Stomach smooth muscle (tissue), 2 donors: ENCODE measurements at regions not wholly inside any gene's neighbourhood (a gene's known extent, or its start where the extent isn't known, plus 50 kb on each side); places are given as distances from the start of the nearest gene placed in this dataset.

Experiments
- H3K27ac ChIP-seq: one replicate; pipeline ENCODE4 v1.7.0; 2013; ENCODE audit warnings: mild to moderate bottlenecking, low read length, inconsistent platforms
- H3K27me3 ChIP-seq, 2 donors: one replicate each; pipeline ENCODE4 v1.7.0; 2013; ENCODE audit warnings: low read length in 2 of 2; ENCODE audit not compliant: insufficient read depth in 2 of 2, control insufficient read depth in 1 of 2
- H3K36me3 ChIP-seq, 2 donors: one replicate each; pipeline ENCODE4 v1.7.0; 2013; ENCODE audit warnings: low read length in 2 of 2; ENCODE audit not compliant: control insufficient read depth in 2 of 2, insufficient read depth in 2 of 2
- H3K4me1 ChIP-seq: one replicate; pipeline ENCODE4 v1.7.0; 2013; ENCODE audit warnings: low read length; ENCODE audit not compliant: control insufficient read depth, insufficient read depth
- H3K4me3 ChIP-seq, 2 donors: one replicate each; pipeline ENCODE4 v1.7.0; 2013; ENCODE audit warnings: low read length in 2 of 2
- H3K9ac ChIP-seq, 2 donors: one replicate each; pipeline ENCODE4 v1.7.0; 2013; ENCODE audit warnings: low read length in 2 of 2, mild to moderate bottlenecking in 1 of 2
- H3K9me3 ChIP-seq, 2 donors: one replicate each; pipeline ENCODE4 v1.7.0; 2013; ENCODE audit warnings: low read length in 2 of 2; ENCODE audit not compliant: control insufficient read depth in 2 of 2
- donor health status: healthy.
- donor health status: Pancreatic carcinoma.

DNA sequence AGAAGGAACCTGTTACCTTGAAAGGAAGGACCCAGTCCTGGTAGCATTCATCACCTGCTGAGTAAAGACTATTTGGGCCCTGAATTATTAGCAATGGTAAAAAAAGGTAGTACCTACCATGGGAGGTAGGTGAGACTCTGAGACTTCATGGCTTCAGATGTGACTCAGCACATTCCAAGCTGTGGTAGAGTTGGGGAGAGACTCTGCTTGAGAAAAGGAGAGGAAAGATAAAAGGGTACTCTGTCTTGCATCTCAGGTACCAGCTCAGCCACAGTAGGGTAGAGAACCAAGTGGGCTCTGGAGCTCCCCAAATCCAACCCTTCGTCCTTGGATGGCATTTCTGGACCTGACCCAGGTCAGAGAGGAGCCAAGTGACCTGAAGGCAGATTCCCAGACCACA is 430.4 kb downstream of the TBL1XR1 start:
- Histone ChIP-seq H3K36me3 (no peaks in the 10 kb centered on the region), H3K4me3 (no peak overlapping the region), H3K9me3 (no peaks in the 10 kb centered on the region), H3K4me1 (no peaks in the 10 kb centered on the region), H3K27me3 (no peaks in the 10 kb centered on the region), H3K9ac (no peak overlapping the region), H3K27ac (no peak overlapping the region)

DNA sequence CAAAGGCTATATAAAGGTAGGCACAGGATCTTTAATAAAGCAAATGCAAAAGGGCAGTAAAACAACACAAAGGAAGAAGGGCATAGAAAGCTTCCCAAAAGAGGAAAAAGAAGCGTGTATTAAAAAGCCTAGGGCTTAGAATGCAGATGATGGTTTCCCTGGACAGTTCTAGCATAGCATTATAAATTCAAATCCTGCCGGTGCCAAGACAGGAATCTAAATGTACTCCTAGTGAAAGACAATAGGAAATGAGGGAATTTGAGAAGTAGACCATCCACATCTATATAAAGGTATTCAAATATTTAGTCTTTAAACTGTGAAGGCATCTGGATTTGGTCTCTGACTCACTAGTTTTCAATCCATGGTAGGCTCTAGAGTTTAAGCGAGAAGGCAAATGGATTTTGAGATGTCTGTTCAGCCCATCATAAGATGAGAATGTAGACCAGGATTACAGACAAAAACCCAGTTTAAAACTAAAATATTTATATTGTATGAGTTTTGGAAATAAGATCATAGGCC is 431.8 kb downstream of the TBL1XR1 start:
- Histone ChIP-seq H3K4me3 (no peak overlapping the region), H3K27ac (no peak overlapping the region), H3K9me3 (no peaks in the 10 kb centered on the region), H3K4me1 (no peaks in the 10 kb centered on the region), H3K27me3 (no peaks in the 10 kb centered on the region), H3K9ac (no peak overlapping the region), H3K36me3 (no peaks in the 10 kb centered on the region)

- no peak overlapping the region for H3K27ac ChIP-seq
- H3K27me3 ChIP-seq = no peaks in the 10 kb centered on the region
- H3K36me3 ChIP-seq = no peaks in the 10 kb centered on the region
- H3K4me3 ChIP-seq = no peak overlapping the region
- H3K9ac ChIP-seq = no peak overlapping the region
- no peaks in the 10 kb centered on the region for H3K4me1 ChIP-seq
- H3K9me3 ChIP-seq = no peaks in the 10 kb centered on the region
Measured at GRCh38 chr3:176759815-176760506, 437.3 kb downstream of the TBL1XR1 start.

DNA sequence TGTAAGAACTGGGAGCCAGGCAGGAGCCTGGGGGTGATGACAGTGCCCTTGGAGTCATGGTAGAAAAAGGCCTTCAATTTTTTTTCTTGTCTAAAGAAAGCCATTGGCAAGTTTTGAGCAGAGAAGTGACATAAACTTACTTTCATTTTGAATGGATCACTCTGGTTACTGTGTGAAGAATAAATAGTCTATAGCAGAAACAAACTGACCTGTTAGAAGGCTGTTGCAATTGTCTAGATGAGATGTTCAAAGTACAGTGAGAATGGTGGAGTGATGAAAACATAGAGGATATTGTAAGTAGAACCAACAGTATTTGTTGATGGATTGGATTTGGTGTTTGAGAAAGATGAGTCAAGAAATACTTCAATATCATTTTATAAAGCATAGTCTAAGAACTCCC is 439.9 kb downstream of the TBL1XR1 start:
- no peak overlapping the region for H3K4me3 ChIP-seq
- no peaks in the 10 kb centered on the region for H3K36me3 ChIP-seq
- no peak overlapping the region for H3K9ac ChIP-seq
- H3K27ac ChIP-seq = no peak overlapping the region
- no peaks in the 10 kb centered on the region for H3K9me3 ChIP-seq
- no peaks in the 10 kb centered on the region for H3K4me1 ChIP-seq
- no peaks in the 10 kb centered on the region for H3K27me3 ChIP-seq

- H3K4me3 ChIP-seq = no peak overlapping the region
- no peaks in the 10 kb centered on the region for H3K36me3 ChIP-seq
- no peaks in the 10 kb centered on the region for H3K4me1 ChIP-seq
- H3K27ac ChIP-seq = no peak overlapping the region
- no peaks in the 10 kb centered on the region for H3K9me3 ChIP-seq
- no peaks in the 10 kb centered on the region for H3K27me3 ChIP-seq
- no peak overlapping the region for H3K9ac ChIP-seq
Measured at GRCh38 chr3:176755977-176756376, 441.3 kb downstream of the TBL1XR1 start.

GRCh38 chr3:176755552-176755951 is 441.7 kb downstream of the TBL1XR1 start:
- no peaks in the 10 kb centered on the region for H3K9me3 ChIP-seq
- no peak overlapping the region for H3K27ac ChIP-seq
- H3K27me3 ChIP-seq = no peaks in the 10 kb centered on the region
- H3K9ac ChIP-seq = no peak overlapping the region
- no peak overlapping the region for H3K4me3 ChIP-seq
- H3K4me1 ChIP-seq = no peaks in the 10 kb centered on the region
- no peaks in the 10 kb centered on the region for H3K36me3 ChIP-seq

DNA sequence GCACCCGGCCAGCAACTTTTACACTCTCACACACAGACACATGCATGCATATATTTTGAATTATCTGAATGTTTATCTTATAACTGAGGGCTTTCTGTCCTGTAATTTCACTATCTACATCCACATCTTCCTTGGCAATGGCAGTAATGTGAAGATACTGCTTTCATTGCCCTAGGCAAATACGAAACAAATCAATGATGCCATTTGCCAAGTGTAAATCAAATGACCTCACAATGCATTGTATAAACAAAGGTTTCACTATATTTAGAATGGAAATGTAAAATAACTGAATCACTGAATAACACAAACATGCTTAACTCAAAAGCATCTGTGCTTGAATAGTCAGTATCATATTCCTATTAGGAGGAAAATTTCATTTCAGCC is 455.6 kb downstream of the TBL1XR1 start:
- H3K9me3 ChIP-seq = no peaks in the 10 kb centered on the region
- H3K9ac ChIP-seq = no peak overlapping the region
- no peaks in the 10 kb centered on the region for H3K36me3 ChIP-seq
- no peak overlapping the region for H3K4me3 ChIP-seq
- H3K4me1 ChIP-seq = no peaks in the 10 kb centered on the region
- no peak overlapping the region for H3K27ac ChIP-seq
- no peaks in the 10 kb centered on the region for H3K27me3 ChIP-seq

DNA sequence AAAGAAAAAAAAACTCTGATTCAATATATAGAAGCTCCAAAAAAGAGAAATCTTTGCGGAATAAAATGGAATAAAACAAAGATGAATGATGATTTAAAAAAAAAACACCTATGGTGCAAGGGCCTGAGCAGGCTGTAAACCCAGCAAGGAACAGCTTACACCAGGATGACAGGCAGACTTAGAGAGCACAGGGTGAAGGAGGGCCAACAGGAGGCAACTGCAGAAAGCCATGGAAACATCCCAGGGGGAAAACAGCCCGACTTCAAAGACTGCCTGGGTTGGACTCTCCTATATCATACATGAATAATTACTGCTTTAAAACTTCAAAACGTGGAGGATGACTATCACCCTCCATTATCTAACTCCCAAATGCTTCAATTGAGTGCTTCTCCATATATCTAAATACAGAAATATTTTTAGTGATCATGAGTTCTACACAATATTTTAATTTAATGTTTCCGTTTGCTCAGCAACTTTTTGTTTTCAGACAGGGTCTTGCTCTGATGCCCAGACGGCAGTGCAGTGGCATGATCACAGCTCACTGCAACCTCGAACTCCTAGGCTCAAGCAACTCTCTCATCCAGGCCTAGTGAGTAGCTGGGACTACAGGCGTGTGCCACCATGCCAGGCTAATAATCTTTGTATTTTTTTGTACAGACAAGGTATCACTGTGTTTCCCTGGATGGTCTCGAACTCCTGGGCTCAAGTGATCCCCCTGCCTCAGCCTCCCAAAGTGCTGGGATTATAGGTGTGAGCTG is 456.2 kb downstream of the TBL1XR1 start:
- H3K27me3 ChIP-seq = no peaks in the 10 kb centered on the region
- no peak overlapping the region for H3K4me3 ChIP-seq
- no peak overlapping the region for H3K9ac ChIP-seq
- no peaks in the 10 kb centered on the region for H3K9me3 ChIP-seq
- no peaks in the 10 kb centered on the region for H3K4me1 ChIP-seq
- no peaks in the 10 kb centered on the region for H3K36me3 ChIP-seq
- H3K27ac ChIP-seq = no peak overlapping the region

DNA sequence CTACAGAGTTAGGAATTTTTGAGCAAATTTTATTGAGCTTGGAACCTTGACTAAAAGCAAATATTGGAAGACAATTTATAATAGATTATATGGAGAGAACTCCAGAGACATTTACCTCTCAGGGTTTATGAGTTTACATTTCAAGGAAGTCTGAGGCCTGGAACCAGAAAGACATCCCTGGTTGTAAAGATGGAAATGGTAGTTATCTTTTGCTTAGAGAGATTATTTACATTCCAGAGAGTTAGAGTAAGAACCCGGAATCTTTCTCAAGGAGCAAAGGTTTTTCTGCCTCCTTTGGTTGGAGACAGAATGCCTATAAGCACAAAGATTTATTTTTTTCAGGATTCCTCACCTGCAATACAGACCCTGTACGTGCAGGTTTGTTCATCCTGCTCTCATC is 458.1 kb downstream of the TBL1XR1 start:
- Histone ChIP-seq H3K9ac (no peak overlapping the region), H3K4me3 (no peak overlapping the region), H3K27me3 (no peaks in the 10 kb centered on the region), H3K4me1 (no peaks in the 10 kb centered on the region), H3K27ac (no peak overlapping the region), H3K9me3 (no peaks in the 10 kb centered on the region), H3K36me3 (no peaks in the 10 kb centered on the region)

- Histone ChIP-seq H3K36me3 (no peaks in the 10 kb centered on the region), H3K27ac (no peak overlapping the region)
Measured at GRCh38 chr3:176737480-176738110, 459.7 kb downstream of the TBL1XR1 start.

GRCh38 chr3:176734146-176734545 is 463.1 kb downstream of the TBL1XR1 start:
- Histone ChIP-seq H3K36me3 (no peaks in the 10 kb centered on the region), H3K4me3 (no peak overlapping the region), H3K4me1 (no peaks in the 10 kb centered on the region), H3K27ac (no peak overlapping the region), H3K27me3 (no peaks in the 10 kb centered on the region), H3K9ac (no peak overlapping the region), H3K9me3 (no peaks in the 10 kb centered on the region)

More at GRCh38 chr3:176737480-176738110, 459.7 kb downstream of the TBL1XR1 start:
- H3K4me1 ChIP-seq = no peaks in the 10 kb centered on the region
- H3K27me3 ChIP-seq = no peaks in the 10 kb centered on the region
- no peak overlapping the region for H3K4me3 ChIP-seq
- no peak overlapping the region for H3K9ac ChIP-seq
- H3K9me3 ChIP-seq = no peaks in the 10 kb centered on the region
